Body of pancreas (tissue), 4 donors: ENCODE measurements at regions not wholly inside any gene's neighbourhood (a gene's known extent, or its start where the extent isn't known, plus 50 kb on each side); places are given as distances from the start of the nearest gene placed in this dataset.

Experiments
- ATAC-seq: fragments of 150-250 bp; one replicate; pipeline ENCODE4 v1.9.1; 2016
- DNase-seq, 4 donors: peaks; one replicate each; pipeline ENCODE4 v3.0.0-alpha.2; 2019
- H3K27ac ChIP-seq, 4 donors: fragments of 200-600 bp; sonication (generic); 1 replicate in 3 of 4; 2 replicates in 1 of 4; pipeline versions ENCODE4 v1.5.1 to v1.6.1; 2016 to 2019; ENCODE audit warnings: mild to moderate bottlenecking in 1 of 4, mixed read lengths in 1 of 4, moderate library complexity in 1 of 4
- H3K27me3 ChIP-seq, 2 donors: fragments of 200-600 bp; sonication (generic); one replicate each; pipeline ENCODE4 v1.6.0; 2016; ENCODE audit warnings: mild to moderate bottlenecking in 1 of 2
- H3K36me3 ChIP-seq, 2 donors: fragments of 200-600 bp; sonication (generic); replicated peaks in 1 of 2; 2 replicates each; pipeline ENCODE4 v1.5.1; 2016; ENCODE audit warnings: low read depth in 2 of 2; ENCODE audit not compliant: insufficient read depth in 1 of 2
- H3K4me1 ChIP-seq: fragments of 200-600 bp; sonication (generic); one replicate; pipeline ENCODE4 v1.6.0; 2016
- H3K4me3 ChIP-seq, 2 donors: fragments of 200-600 bp; sonication (generic); 1 replicate in 1 of 2; 2 replicates in 1 of 2; pipeline ENCODE4 v1.5.1; 2016 to 2019
- H3K9me3 ChIP-seq, 3 donors: fragments of 200-600 bp; sonication (generic); 1 replicate in 2 of 3; 2 replicates in 1 of 3; pipeline ENCODE4 v1.5.1; 2016
- CTCF ChIP-seq, 7 experiments: fragments of 450-650 bp in 4 of 7; fragments of 200-600 bp in 3 of 7; sonication (generic) in 3 of 7; IDR thresholded peaks; one replicate each; pipeline ENCODE4 v1.5.1; 2016 to 2019; ENCODE audit warnings: antibody characterized with exemption in 7 of 7
- POLR2A ChIP-seq, 3 donors: fragments of 450-650 bp; IDR thresholded peaks; one replicate each; pipeline ENCODE4 v1.6.1; 2016; ENCODE audit warnings: antibody characterized with exemption in 3 of 3, mild to moderate bottlenecking in 2 of 3
- WGBS, 2 donors: methylation state at CpG; one replicate each; pipeline ENCODE4 v1.1.5; 2017; 5-methylcytosine and 5-hydroxymethylcytosine counted together
- intact Hi-C: fragments of 100-400 bp; cut with DNase I; formaldehyde crosslinking; loops from one replicate; pipeline ENCODE4 v1.15.1; 2023

- intact Hi-C loops, result no loop called here
These were observed 60.5 kb upstream of the DPH6 start for GRCh38 chr15:35606450-35606779.

GRCh38 chr15:35616498-35617271, 70.7 kb upstream of the DPH6 start:
- H3K27me3 ChIP-seq, result no peaks in the 10 kb centered on the region
- no peak overlapping the region for H3K27ac ChIP-seq
- ATAC-seq (no peak), DNase-seq (no peak)
- WGBS, 2 donors, result 83 to 97% methylated on average over 1 of the region's 1 CpG
- H3K36me3 ChIP-seq, result no peaks in the 10 kb centered on the region
- no peak overlapping the region for H3K4me3 ChIP-seq
- no peaks in the 10 kb centered on the region for H3K4me1 ChIP-seq
- H3K9me3 ChIP-seq, result no peaks in the 10 kb centered on the region
- TF ChIP-seq POLR2A (IDR thresholded peaks at IDR 0.05) (no peak), CTCF (IDR thresholded peaks at IDR 0.05) (no peak)
- intact Hi-C loops, result no loop called here

More at GRCh38 chr15:35606450-35606779, 60.5 kb upstream of the DPH6 start:
- H3K27ac ChIP-seq, result no peak overlapping the region
- no peak for DNase-seq
- H3K36me3 ChIP-seq, result no peaks in the 10 kb centered on the region
- WGBS, 2 donors, result 76 to 82% methylated on average over 3 of the region's 3 CpGs
- TF ChIP-seq POLR2A (IDR thresholded peaks at IDR 0.05) (no peak), CTCF (IDR thresholded peaks at IDR 0.05) (no peak)
- no peaks in the 10 kb centered on the region for H3K27me3 ChIP-seq
- ATAC-seq, result no peak
- H3K9me3 ChIP-seq, result no peaks in the 10 kb centered on the region
- H3K4me1 ChIP-seq, result no peaks in the 10 kb centered on the region
- H3K4me3 ChIP-seq, result no peak overlapping the region

- H3K4me1 ChIP-seq, result no peaks in the 10 kb centered on the region
- TF ChIP-seq POLR2A (IDR thresholded peaks at IDR 0.05) (no peak), CTCF (IDR thresholded peaks at IDR 0.05) (no peak)
- no peak overlapping the region for H3K27ac ChIP-seq
- no peaks in the 10 kb centered on the region for H3K9me3 ChIP-seq
- no peaks in the 10 kb centered on the region for H3K27me3 ChIP-seq
- DNase-seq, result no peak
- WGBS, 2 donors, result 72% methylated on average over 2 of the region's 2 CpGs
- no peaks in the 10 kb centered on the region for H3K36me3 ChIP-seq
- no peak for ATAC-seq
- intact Hi-C loops, result no loop called here
- H3K4me3 ChIP-seq, result no peak overlapping the region
These were observed 72.6 kb upstream of the DPH6 start for GRCh38 chr15:35618260-35619188.

- Histone ChIP-seq H3K9me3 (no peaks in the 10 kb centered on the region), H3K36me3 (no peaks in the 10 kb centered on the region), H3K27ac (no peak overlapping the region), H3K4me3 (no peak overlapping the region), H3K27me3 (no peaks in the 10 kb centered on the region), H3K4me1 (no peaks in the 10 kb centered on the region)
- ATAC-seq, result no peak
- DNase-seq, result no peak
- intact Hi-C loops, result no loop called here
- TF ChIP-seq CTCF (IDR thresholded peaks at IDR 0.05) (no peak), POLR2A (IDR thresholded peaks at IDR 0.05) (no peak)
- WGBS, 2 donors, result 89 to 95% methylated on average over 6 of the region's 6 CpGs
These were observed 76.8 kb upstream of the DPH6 start for GRCh38 chr15:35622641-35623340.
